IMR-90 (cell line): ENCODE measurements at regions not wholly inside any gene's neighbourhood (a gene's known extent, or its start where the extent isn't known, plus 50 kb on each side); places are given as distances from the start of the nearest gene placed in this dataset.
A peak's percentile ranks its signal among the peaks of the same experiment; 100 is the strongest.

Experiments used
- ATAC-seq: fragments of 200-7000 bp; cut with Tn5 transposase; 2 replicates; pipeline ENCODE4 v1.9.1; 2020; ENCODE audit warnings: low read depth, mild to moderate bottlenecking, moderate library complexity
- BruUV-seq: library from RNA; stranded (reverse); fragments of 400-500 nt; replicated peaks from 2 replicates; lab custom pipeline; 2021; lab: Mats Ljungman, UMichigan
- CTCF ChIA-PET: fragments of 300-600 bp; formaldehyde crosslinking; extraction: SDS; loops from one replicate; lab custom pipeline; 2021; ENCODE audit warnings: antibody characterized with exemption; lab: Yijun Ruan, JAX
- POLR2A ChIA-PET: fragments of 300-600 bp; sonication (Branson Sonifier 250); formaldehyde crosslinking; loops from one replicate; lab custom pipeline; 2022; ENCODE audit warnings: antibody characterized with exemption; ENCODE audit not compliant: unreplicated experiment; lab: Charles Lee
- DNase-seq: peaks from one replicate; pipeline ENCODE4 v3.0.0; 2013
- H2AFZ ChIP-seq: replicated peaks from 2 replicates; pipeline ENCODE3; 2013; ENCODE audit warnings: low read length, mild to moderate bottlenecking; ENCODE audit not compliant: poor library complexity
- H2AK5ac ChIP-seq: 2 replicates; pipeline ENCODE4 v1.6.1; 2013; ENCODE audit warnings: low read depth, low read length, inconsistent platforms
- H2AK9ac ChIP-seq: replicated peaks from 2 replicates; pipeline ENCODE3; 2013; ENCODE audit warnings: mild to moderate bottlenecking, low read depth, low read length, moderate library complexity; ENCODE audit not compliant: poor library complexity
- H2BK120ac ChIP-seq: 2 replicates; pipeline ENCODE4 v1.6.1; 2013; ENCODE audit warnings: low read depth, low read length, inconsistent platforms
- H2BK15ac ChIP-seq: 3 replicates; pipeline ENCODE4 v1.6.1; 2013; ENCODE audit warnings: low read depth, low read length, inconsistent platforms
- H2BK20ac ChIP-seq: 2 replicates; pipeline ENCODE4 v1.6.1; 2013; ENCODE audit warnings: low read depth, mild to moderate bottlenecking, inconsistent platforms, low read length, moderate library complexity
- H2BK5ac ChIP-seq: 2 replicates; pipeline ENCODE4 v1.6.1; 2013; ENCODE audit warnings: mild to moderate bottlenecking, low read depth, low read length, inconsistent platforms; ENCODE audit not compliant: poor library complexity, severe bottlenecking
- H3K14ac ChIP-seq: replicated peaks from 2 replicates; pipeline ENCODE4 v1.6.1; 2013; ENCODE audit warnings: low read depth, low read length, inconsistent platforms
- H3K18ac ChIP-seq: 2 replicates; pipeline ENCODE4 v1.6.1; 2013; ENCODE audit warnings: low read depth, low read length, control low read depth
- H3K23ac ChIP-seq: 2 replicates; pipeline ENCODE4 v1.6.1; 2013; ENCODE audit warnings: low read depth, low read length, inconsistent platforms
- H3K27ac ChIP-seq: 2 replicates; pipeline ENCODE4 v1.5.1; 2013; ENCODE audit warnings: mild to moderate bottlenecking, control low read depth, low read length; ENCODE audit not compliant: insufficient read depth
- H3K27me3 ChIP-seq: 2 replicates; pipeline ENCODE4 v1.6.1; 2013; ENCODE audit warnings: low read length; ENCODE audit not compliant: control insufficient read depth, insufficient read depth
- H3K36me3 ChIP-seq: 2 replicates; pipeline ENCODE4 v1.6.1; 2013; ENCODE audit warnings: low read length, mixed read lengths; ENCODE audit not compliant: control insufficient read depth, insufficient read depth
- H3K4ac ChIP-seq: 2 replicates; pipeline ENCODE4 v1.6.1; 2013; ENCODE audit warnings: low read depth, low read length, inconsistent platforms
- H3K4me1 ChIP-seq: 2 replicates; pipeline ENCODE4 v1.6.1; 2013; ENCODE audit warnings: low read length, mixed read lengths; ENCODE audit not compliant: control insufficient read depth, insufficient read depth
- H3K4me2 ChIP-seq: 2 replicates; pipeline ENCODE4 v1.6.1; 2013; ENCODE audit warnings: low read depth, mild to moderate bottlenecking, control low read depth, low read length, moderate library complexity
- H3K4me3 ChIP-seq: 2 replicates; pipeline ENCODE4 v1.5.1; 2013; ENCODE audit warnings: low read depth, mild to moderate bottlenecking, control low read depth, low read length, moderate library complexity; ENCODE audit not compliant: insufficient read depth
- H3K56ac ChIP-seq: 2 replicates; pipeline ENCODE4 v1.6.1; 2013; ENCODE audit warnings: low read length, inconsistent platforms; ENCODE audit not compliant: insufficient read depth; ENCODE audit errors: extremely low read depth
- H3K79me1 ChIP-seq, 2 experiments: 2 replicates each; pipeline ENCODE4 v1.6.1; 2013; ENCODE audit warnings: low read length in 2 of 2, inconsistent platforms in 1 of 2, low read depth in 1 of 2
- H3K9ac ChIP-seq: 2 replicates; pipeline ENCODE4 v1.6.1; 2013; ENCODE audit warnings: low read depth, low read length, control low read depth
- H3K9me1 ChIP-seq: 2 replicates; pipeline ENCODE4 v1.6.1; 2013; ENCODE audit warnings: low read length, inconsistent platforms; ENCODE audit not compliant: insufficient read depth
- H3K9me3 ChIP-seq: 2 replicates; pipeline ENCODE4 v1.6.1; 2013; ENCODE audit warnings: low read length; ENCODE audit not compliant: control insufficient read depth, insufficient read depth
- H4K20me1 ChIP-seq: 2 replicates; pipeline ENCODE4 v1.6.1; 2013; ENCODE audit warnings: low read length, inconsistent platforms; ENCODE audit not compliant: insufficient read depth
- H4K5ac ChIP-seq: 2 replicates; pipeline ENCODE4 v1.6.1; 2013; ENCODE audit warnings: mild to moderate bottlenecking, low read depth, low read length, control low read depth
- H4K8ac ChIP-seq, 2 experiments: 2 replicates each; pipeline ENCODE4 v1.6.1; 2013; ENCODE audit warnings: low read depth in 2 of 2, low read length in 2 of 2, control low read depth in 1 of 2, inconsistent platforms in 1 of 2
- H4K91ac ChIP-seq: 2 replicates; pipeline ENCODE4 v1.6.1; 2013; ENCODE audit warnings: low read depth, low read length, inconsistent platforms; ENCODE audit not compliant: insufficient read depth
- BHLHE40 ChIP-seq: fragments of 150-350 bp; IDR thresholded peaks from 2 replicates; pipeline ENCODE4 v1.6.1; 2016; ENCODE audit warnings: mild to moderate bottlenecking, low read depth, low read length
- CEBPB ChIP-seq: IDR thresholded peaks from 2 replicates; pipeline ENCODE4 v1.6.1; 2012; ENCODE audit warnings: low read depth, low read length, improper control_type of control experiment
- CHD1 ChIP-seq: IDR thresholded peaks from 2 replicates; pipeline ENCODE4 v1.6.1; 2012; ENCODE audit warnings: low read depth, low read length, improper control_type of control experiment
- FOS ChIP-seq: fragments of 150-350 bp; IDR thresholded peaks from 2 replicates; pipeline ENCODE4 v1.6.1; 2016; ENCODE audit warnings: low read depth, low read length
- MAFK ChIP-seq: IDR thresholded peaks from 2 replicates; pipeline ENCODE4 v1.6.1; 2012; ENCODE audit warnings: low read depth, low read length, improper control_type of control experiment
- MAZ ChIP-seq: IDR thresholded peaks from 2 replicates; pipeline ENCODE4 v1.6.1; 2012; ENCODE audit warnings: low read depth, mild to moderate bottlenecking, low read length, improper control_type of control experiment, moderate library complexity, borderline replicate concordance
- MXI1 ChIP-seq: IDR thresholded peaks from 2 replicates; pipeline ENCODE4 v1.6.1; 2012; ENCODE audit warnings: low read depth, mild to moderate bottlenecking, low read length, moderate library complexity, borderline replicate concordance
- NFE2L2 ChIP-seq: fragments of 150-350 bp; IDR thresholded peaks from 2 replicates; pipeline ENCODE4 v1.6.1; 2016; ENCODE audit warnings: low read depth, mild to moderate bottlenecking, low read length
- POLR2A ChIP-seq: IDR thresholded peaks from 2 replicates; pipeline ENCODE4 v1.6.1; 2012; ENCODE audit warnings: mild to moderate bottlenecking, low read depth, low read length
- RCOR1 ChIP-seq: IDR thresholded peaks from 2 replicates; pipeline ENCODE4 v1.6.1; 2012; ENCODE audit warnings: mild to moderate bottlenecking, low read length, improper control_type of control experiment; ENCODE audit not compliant: insufficient replicate concordance
- RFX5 ChIP-seq: IDR thresholded peaks from 2 replicates; pipeline ENCODE4 v1.8.0; 2012; ENCODE audit warnings: low read depth, mild to moderate bottlenecking, low read length, moderate library complexity
- SMC3 ChIP-seq: fragments of 150-350 bp; IDR thresholded peaks from 2 replicates; pipeline ENCODE4 v1.6.1; 2016; ENCODE audit warnings: low read depth, mild to moderate bottlenecking, antibody characterized with exemption, low read length, moderate library complexity
- WGBS, 2 experiments: methylation state at CpG; one replicate each; pipeline versions ENCODE4 v1.1.5 to v1.1.7; 2013; ENCODE audit warnings: missing lambda C conversion rate in 2 of 2; ENCODE audit not compliant: insufficient read length in 1 of 2; ENCODE audit errors: extremely low coverage in 2 of 2; 5-methylcytosine and 5-hydroxymethylcytosine counted together
- dilution Hi-C: fragments of 300-500 bp; cut with HindIII; formaldehyde crosslinking; loops from one replicate; pipeline ENCODE4 v1.14.3; 2018; ENCODE audit warnings: low sequenced_read_pairs; ENCODE audit not compliant: unreplicated experiment
- in situ Hi-C: fragments of 300-500 bp; cut with MboI; formaldehyde crosslinking; loops from 3 replicates; pipeline ENCODE4 v1.14.3; 2019; ENCODE audit warnings: low sequenced_read_pairs, inconsistent platforms, mixed read lengths
- intact Hi-C: fragments of 100-400 bp; cut with micrococcal nuclease; formaldehyde crosslinking; loops from 2 replicates; pipeline ENCODE4 v1.10.0; 2022
- TF ChIP-seq, protein P1 (sequence below): fragments of 150-350 bp; IDR thresholded peaks from 2 replicates; pipeline ENCODE4 v1.6.1; 2017; ENCODE audit warnings: mild to moderate bottlenecking, antibody characterized with exemption, low read length, low read depth
- TF ChIP-seq, protein P2 (sequence below): fragments of 150-350 bp; IDR thresholded peaks from 2 replicates; pipeline ENCODE4 v1.6.1; 2016; ENCODE audit warnings: low read depth, mild to moderate bottlenecking, low read length, moderate library complexity, borderline replicate concordance

DNA sequence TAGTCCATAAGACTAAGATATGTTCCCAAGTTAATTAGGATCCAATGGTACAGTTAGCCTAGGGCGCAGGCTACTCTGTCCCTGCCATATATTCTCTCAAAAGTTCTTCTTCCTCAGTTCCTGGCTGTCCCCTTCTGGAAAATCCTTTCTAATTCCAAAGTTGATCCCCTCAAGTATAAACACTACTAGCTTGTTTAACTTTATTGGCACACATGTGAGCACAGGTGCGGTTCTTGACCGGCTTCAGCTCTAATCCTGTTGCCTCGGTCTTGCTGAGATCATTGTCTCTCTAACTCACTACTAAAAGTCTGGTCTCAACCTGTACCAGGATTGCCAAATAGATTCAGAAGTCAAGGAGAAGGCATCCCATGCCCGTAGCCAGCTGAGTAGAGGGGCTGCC lies 89.0 kb downstream of the SEMA4F start:
- CTCF ChIA-PET, result interaction anchor here (0.8 to 1.2 kb wide), 2 partner anchors 12 to 18 kb away, joined by 3 to 4 read pairs; no protein-coding TSS in a partner anchor
- WGBS, 2 experiments, result 90% methylated on average over 2 of the region's 5 CpGs; no CpG with 5 or more reads in 1 of the 2 experiments

More for the DNA sequence above, 89.0 kb downstream of the SEMA4F start:
- H2BK20ac ChIP-seq, result no peak overlapping the region
- no peaks in the 10 kb centered on the region for H3K9me3 ChIP-seq
- no peak overlapping the region for H3K27ac ChIP-seq
- no peaks in the 10 kb centered on the region for H3K36me3 ChIP-seq
- TF ChIP-seq, protein P1, sequence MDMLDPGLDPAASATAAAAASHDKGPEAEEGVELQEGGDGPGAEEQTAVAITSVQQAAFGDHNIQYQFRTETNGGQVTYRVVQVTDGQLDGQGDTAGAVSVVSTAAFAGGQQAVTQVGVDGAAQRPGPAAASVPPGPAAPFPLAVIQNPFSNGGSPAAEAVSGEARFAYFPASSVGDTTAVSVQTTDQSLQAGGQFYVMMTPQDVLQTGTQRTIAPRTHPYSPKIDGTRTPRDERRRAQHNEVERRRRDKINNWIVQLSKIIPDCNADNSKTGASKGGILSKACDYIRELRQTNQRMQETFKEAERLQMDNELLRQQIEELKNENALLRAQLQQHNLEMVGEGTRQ, result no peak
- TF ChIP-seq MAFK, result no peak
- no peak for TF ChIP-seq BHLHE40
- TF ChIP-seq POLR2A, result no peak
- TF ChIP-seq MAZ, result no peak
- no peak for TF ChIP-seq FOS
- TF ChIP-seq SMC3, result no peak
- TF ChIP-seq NFE2L2, result no peak
- no peak for TF ChIP-seq CHD1
- TF ChIP-seq, protein P2, sequence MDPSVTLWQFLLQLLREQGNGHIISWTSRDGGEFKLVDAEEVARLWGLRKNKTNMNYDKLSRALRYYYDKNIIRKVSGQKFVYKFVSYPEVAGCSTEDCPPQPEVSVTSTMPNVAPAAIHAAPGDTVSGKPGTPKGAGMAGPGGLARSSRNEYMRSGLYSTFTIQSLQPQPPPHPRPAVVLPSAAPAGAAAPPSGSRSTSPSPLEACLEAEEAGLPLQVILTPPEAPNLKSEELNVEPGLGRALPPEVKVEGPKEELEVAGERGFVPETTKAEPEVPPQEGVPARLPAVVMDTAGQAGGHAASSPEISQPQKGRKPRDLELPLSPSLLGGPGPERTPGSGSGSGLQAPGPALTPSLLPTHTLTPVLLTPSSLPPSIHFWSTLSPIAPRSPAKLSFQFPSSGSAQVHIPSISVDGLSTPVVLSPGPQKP, result no peak
- TF ChIP-seq MXI1, result no peak
- TF ChIP-seq RCOR1, result no peak
- no peak for TF ChIP-seq RFX5
- no peak for TF ChIP-seq CEBPB
- H4K5ac ChIP-seq, result no peak overlapping the region
- no peak overlapping the region for H2BK120ac ChIP-seq
- no peak overlapping the region for H3K4me3 ChIP-seq
- H4K20me1 ChIP-seq, result no peaks in the 10 kb centered on the region
- no peaks in the 10 kb centered on the region for H3K79me1 ChIP-seq
- dilution Hi-C loops, result no loop called here
- H2AFZ ChIP-seq, result no peak overlapping the region
- no peak overlapping the region for H3K18ac ChIP-seq
- H2BK5ac ChIP-seq, result no peak overlapping the region
- POLR2A ChIA-PET, result no interaction called here
- no TSS peak for BruUV-seq
- no peak overlapping the region for H2BK15ac ChIP-seq
- no peaks in the 10 kb centered on the region for H3K27me3 ChIP-seq
- in situ Hi-C loops, result no loop called here
- no peak overlapping the region for H2AK5ac ChIP-seq
- intact Hi-C loops, result loop anchor here (10.0 kb wide), 1 partner anchor 92 kb away; the partner anchor contains the start of gene HK2
- no peak overlapping the region for H3K14ac ChIP-seq
- no peak overlapping the region for H4K8ac ChIP-seq
- DNase-seq (no peak), ATAC-seq (no peak)
- H4K91ac ChIP-seq, result no peak overlapping the region; the same call in 1 of the 2 replicates
- H3K4ac ChIP-seq, result peak overlapping the region; percentile 23; the same call in 1 of the 2 replicates
- H2AK9ac ChIP-seq, result no peak overlapping the region
- H3K23ac ChIP-seq, result no peak overlapping the region
- H3K56ac ChIP-seq, result no peak overlapping the region
- H3K4me2 ChIP-seq, result no peak overlapping the region
- H3K4me1 ChIP-seq, result peaks cover 22% of the 10 kb centered on the region
- H3K9me1 ChIP-seq, result peaks cover 22% of the 10 kb centered on the region
- no peak overlapping the region for H3K9ac ChIP-seq
